ENCODE measurements at regions not wholly inside any gene's neighbourhood (a gene's known extent, or its start where the extent isn't known, plus 50 kb on each side); places are given as distances from the start of the nearest gene placed in this dataset.
"Not testable (repeated sequence)": the region's sequence is repeated elsewhere in the genome, so short reads cannot be mapped to it uniquely, and the experiment has no call there.

DNA sequence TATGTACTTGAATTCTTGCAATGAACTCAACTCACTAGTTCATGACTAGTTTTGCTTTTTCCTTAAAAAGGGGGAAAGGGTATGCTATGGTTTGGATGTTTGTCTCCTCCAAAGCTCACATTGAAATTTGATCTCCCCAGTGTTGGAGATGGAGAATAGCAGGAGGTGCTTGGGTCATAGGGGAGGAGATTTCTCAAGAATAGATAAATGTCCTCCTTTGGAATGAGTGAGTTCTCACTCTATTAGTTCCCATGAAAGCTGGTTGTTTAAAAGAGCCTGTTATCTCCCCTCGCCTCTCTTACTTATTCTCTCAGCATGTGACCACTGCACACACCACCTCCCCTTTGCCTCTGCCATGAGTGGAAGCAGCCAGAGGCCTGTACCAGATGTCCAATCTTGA lies 109.4 kb upstream of the INTU start:
- Histone ChIP-seq H3K36me3 (replicated peaks) (no peaks in the 10 kb centered on the region), H3K27ac (no peak overlapping the region), H3K4me3 (ENCODE audit: low read depth, low read length) (no peak overlapping the region), H3K27me3 (replicated peaks) (no peaks in the 10 kb centered on the region)
- no peak for DNase-seq
- in situ Hi-C loops (cut with HindIII; ENCODE audit: low pct_ligation_motif_present, low sequenced_read_pairs): no loop called here
- TF ChIP-seq, protein P1, sequence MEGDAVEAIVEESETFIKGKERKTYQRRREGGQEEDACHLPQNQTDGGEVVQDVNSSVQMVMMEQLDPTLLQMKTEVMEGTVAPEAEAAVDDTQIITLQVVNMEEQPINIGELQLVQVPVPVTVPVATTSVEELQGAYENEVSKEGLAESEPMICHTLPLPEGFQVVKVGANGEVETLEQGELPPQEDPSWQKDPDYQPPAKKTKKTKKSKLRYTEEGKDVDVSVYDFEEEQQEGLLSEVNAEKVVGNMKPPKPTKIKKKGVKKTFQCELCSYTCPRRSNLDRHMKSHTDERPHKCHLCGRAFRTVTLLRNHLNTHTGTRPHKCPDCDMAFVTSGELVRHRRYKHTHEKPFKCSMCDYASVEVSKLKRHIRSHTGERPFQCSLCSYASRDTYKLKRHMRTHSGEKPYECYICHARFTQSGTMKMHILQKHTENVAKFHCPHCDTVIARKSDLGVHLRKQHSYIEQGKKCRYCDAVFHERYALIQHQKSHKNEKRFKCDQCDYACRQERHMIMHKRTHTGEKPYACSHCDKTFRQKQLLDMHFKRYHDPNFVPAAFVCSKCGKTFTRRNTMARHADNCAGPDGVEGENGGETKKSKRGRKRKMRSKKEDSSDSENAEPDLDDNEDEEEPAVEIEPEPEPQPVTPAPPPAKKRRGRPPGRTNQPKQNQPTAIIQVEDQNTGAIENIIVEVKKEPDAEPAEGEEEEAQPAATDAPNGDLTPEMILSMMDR (IDR thresholded peaks at IDR 0.05; ENCODE audit: low read depth, low read length, missing control alignments): no peak

DNA sequence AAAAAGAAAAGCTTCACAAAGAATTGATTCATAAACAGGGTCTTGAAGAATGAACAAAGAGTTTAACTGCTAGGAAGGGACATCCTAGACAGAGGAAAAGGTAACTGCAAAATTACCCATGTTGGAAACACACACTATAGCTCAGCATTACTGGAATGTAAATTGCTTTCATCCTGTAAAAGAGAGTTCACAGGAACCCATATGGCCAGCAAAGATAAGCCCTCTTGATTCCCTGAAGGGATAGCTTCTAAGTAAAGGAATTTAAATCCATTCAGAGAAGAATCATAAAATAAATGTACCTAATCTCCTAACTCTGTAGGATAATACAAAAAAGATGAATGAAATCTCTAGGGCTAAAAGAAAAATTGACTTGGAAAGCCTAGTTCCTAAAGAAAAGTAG lies 107.1 kb upstream of the INTU start:
- H3K36me3 ChIP-seq (replicated peaks): no peaks in the 10 kb centered on the region
- no peak for DNase-seq
- in situ Hi-C loops (cut with HindIII; ENCODE audit: low pct_ligation_motif_present, low sequenced_read_pairs): no loop called here
- TF ChIP-seq, protein P1 (IDR thresholded peaks at IDR 0.05; ENCODE audit: low read depth, low read length, missing control alignments): no peak
- H3K4me3 ChIP-seq (ENCODE audit: low read depth, low read length): no peak overlapping the region
- no peak overlapping the region for H3K27ac ChIP-seq
- no peaks in the 10 kb centered on the region for H3K27me3 ChIP-seq (replicated peaks)

DNA sequence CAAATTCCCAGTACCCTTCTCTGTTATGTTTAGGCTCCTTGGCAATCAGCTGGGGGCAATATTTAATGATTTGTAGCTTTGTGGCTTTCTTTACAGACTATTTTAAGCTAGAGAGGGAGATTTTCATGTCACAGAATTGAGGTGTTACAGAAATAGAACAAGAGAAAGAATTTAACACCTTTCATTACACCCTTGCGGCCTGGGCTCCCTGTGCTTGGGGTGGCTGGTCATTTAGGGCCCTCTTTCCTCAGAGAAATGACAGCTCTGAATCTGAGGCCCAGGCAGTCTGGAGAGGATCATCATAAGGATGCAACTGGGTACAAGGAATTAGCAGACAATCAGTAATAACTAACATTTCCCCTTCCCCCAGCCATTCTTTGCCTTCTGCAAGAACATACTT lies 104.5 kb upstream of the INTU start:
- H3K27me3 ChIP-seq (replicated peaks): no peaks in the 10 kb centered on the region
- DNase-seq: no peak
- no peak overlapping the region for H3K4me3 ChIP-seq (ENCODE audit: low read depth, low read length)
- no peaks in the 10 kb centered on the region for H3K36me3 ChIP-seq (replicated peaks)
- H3K27ac ChIP-seq: no peak overlapping the region
- TF ChIP-seq, protein P1 (IDR thresholded peaks at IDR 0.05; ENCODE audit: low read depth, low read length, missing control alignments): no peak
- in situ Hi-C loops (cut with HindIII; ENCODE audit: low pct_ligation_motif_present, low sequenced_read_pairs): no loop called here

DNA sequence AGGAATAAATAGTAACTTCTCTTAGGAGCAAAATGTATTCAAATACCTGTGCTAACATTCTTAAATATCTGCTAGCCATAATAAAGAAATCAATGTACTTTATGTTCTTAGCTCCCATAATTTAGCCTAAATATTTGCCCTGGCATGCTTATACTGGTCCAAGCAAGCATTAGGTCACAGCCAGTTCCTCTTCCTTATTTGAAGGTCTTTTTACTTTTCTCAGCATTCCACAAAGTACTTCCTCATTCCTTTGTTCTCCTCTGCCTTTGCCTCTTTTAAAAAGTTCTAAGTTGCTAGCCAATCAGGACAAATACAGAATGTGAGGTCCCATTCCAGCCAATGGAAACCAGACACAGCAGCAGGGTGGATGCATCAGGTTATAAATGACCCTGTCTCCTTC lies 102.9 kb upstream of the INTU start:
- H3K4me3 ChIP-seq (ENCODE audit: low read depth, low read length); H3K36me3 ChIP-seq (replicated peaks); H3K27me3 ChIP-seq (replicated peaks); DNase-seq; H3K27ac ChIP-seq; in situ Hi-C loops (cut with HindIII; ENCODE audit: low pct_ligation_motif_present, low sequenced_read_pairs): not testable (repeated sequence)

DNA sequence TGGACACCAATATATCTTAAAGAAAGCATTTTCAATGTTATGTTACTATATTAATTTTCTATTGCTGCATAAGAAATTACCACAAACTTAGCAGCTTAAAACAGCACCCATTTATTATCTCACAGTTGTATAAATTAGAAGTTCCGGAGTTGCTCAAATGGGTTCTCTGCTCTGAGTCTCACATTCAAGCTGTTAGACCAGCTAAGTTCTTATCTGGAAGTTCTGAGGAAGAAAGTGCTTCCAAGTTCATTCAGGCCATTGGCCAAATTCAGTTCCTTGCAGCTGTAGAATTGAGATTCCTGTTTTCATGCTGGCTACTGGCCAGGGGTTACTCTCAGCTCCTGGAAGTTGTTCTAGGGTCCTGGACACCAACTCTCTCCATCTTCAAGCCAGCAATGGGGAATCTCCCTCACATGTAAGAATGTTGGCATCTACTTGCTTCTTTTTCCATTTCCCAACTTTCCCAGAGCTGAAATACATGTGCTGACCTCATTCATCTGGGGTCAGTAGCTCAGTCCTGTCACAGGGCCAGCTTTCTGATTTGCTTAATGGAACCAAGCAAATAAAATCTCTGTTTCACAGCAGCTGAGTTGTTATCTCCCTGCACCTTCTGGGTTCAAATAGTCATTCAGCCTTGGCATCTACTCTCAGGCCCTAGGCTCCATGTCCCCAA lies 99.6 kb upstream of the INTU start:
- H3K36me3 ChIP-seq (replicated peaks): no peaks in the 10 kb centered on the region
- in situ Hi-C loops (cut with HindIII; ENCODE audit: low pct_ligation_motif_present, low sequenced_read_pairs): no loop called here
- H3K27ac ChIP-seq: no peak overlapping the region
- no peaks in the 10 kb centered on the region for H3K27me3 ChIP-seq (replicated peaks)
- TF ChIP-seq, protein P1 (IDR thresholded peaks at IDR 0.05; ENCODE audit: low read depth, low read length, missing control alignments): no peak
- DNase-seq: no peak
- H3K4me3 ChIP-seq (ENCODE audit: low read depth, low read length): no peak overlapping the region

DNA sequence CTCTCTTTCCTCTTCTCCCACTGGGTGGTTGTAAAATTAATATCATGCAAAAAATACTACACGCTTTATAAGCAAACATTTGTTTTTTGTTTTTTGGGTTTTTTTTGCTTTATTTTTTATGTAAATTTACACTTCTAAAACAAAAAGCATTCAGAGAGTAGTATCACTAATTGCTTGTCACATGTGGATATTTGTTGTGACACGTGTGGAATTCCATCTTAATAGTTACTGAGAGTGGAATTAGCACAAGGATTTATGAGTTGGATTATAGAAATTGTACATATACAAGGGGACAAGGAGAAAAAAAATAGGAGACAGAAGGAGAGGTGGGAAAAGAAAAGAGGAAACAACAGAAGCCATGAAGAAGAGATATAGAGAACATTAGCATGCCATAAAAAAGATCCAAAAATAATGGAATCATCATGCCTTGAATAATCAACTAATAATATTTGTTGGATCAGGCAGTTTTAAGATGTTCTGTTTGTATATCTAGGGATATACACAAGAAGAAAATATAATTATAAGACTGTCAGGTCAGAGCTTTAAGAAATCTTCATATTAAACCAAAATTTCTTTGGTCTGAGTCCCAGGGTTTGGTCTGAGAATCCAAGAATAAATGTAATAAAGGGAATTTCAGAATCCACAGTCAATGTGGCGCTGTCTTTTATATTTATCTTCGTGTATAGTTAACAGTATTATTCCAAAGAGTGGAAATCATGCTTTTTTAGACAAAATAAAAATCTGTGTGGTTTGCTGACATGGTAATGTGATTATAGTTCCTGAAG lies 98.5 kb upstream of the INTU start:
- in situ Hi-C loops (cut with HindIII; ENCODE audit: low pct_ligation_motif_present, low sequenced_read_pairs): no loop called here
- Histone ChIP-seq H3K4me3 (ENCODE audit: low read depth, low read length) (no peak overlapping the region), H3K27ac (no peak overlapping the region), H3K36me3 (replicated peaks) (no peaks in the 10 kb centered on the region), H3K27me3 (replicated peaks) (no peaks in the 10 kb centered on the region)
- no peak for DNase-seq
- TF ChIP-seq, protein P1 (IDR thresholded peaks at IDR 0.05; ENCODE audit: low read depth, low read length, missing control alignments): no peak
